Transverse colon (tissue), 4 donors: ENCODE measurements at regions not wholly inside any gene's neighbourhood (a gene's known extent, or its start where the extent isn't known, plus 50 kb on each side); places are given as distances from the start of the nearest gene placed in this dataset.
"Not testable (repeated sequence)": the region's sequence is repeated elsewhere in the genome, so short reads cannot be mapped to it uniquely, and the experiment has no call there.

ENCODE experiments used
- DNase-seq: peaks from one replicate; pipeline ENCODE4 v3.0.0-alpha.2; 2019
- H3K27ac ChIP-seq, 4 donors: fragments of 200-600 bp; sonication (generic); 2 replicates each; pipeline ENCODE4 v1.5.1; 2016 to 2018; ENCODE audit warnings: inconsistent platforms in 4 of 4
- H3K27me3 ChIP-seq: fragments of 200-600 bp; sonication (generic); 2 replicates; pipeline ENCODE4 v1.5.1; 2017; ENCODE audit warnings: inconsistent platforms
- H3K36me3 ChIP-seq, 4 donors: fragments of 200-600 bp; sonication (generic); 2 replicates each; pipeline ENCODE4 v1.5.1; 2017 to 2019; ENCODE audit warnings: inconsistent platforms in 4 of 4
- H3K4me1 ChIP-seq, 4 donors: fragments of 200-600 bp; sonication (generic); 2 replicates each; pipeline ENCODE4 v1.5.1; 2017 to 2020; ENCODE audit warnings: inconsistent platforms in 4 of 4
- H3K4me3 ChIP-seq, 4 donors: fragments of 200-600 bp; sonication (generic); 1 replicate in 1 of 4; 2 replicates in 3 of 4; pipeline versions ENCODE4 v1.5.1 to v1.6.1; 2017 to 2019; ENCODE audit warnings: inconsistent platforms in 4 of 4
- H3K9me3 ChIP-seq, 2 donors: fragments of 200-600 bp; sonication (generic); 2 replicates each; pipeline ENCODE4 v1.5.1; 2017 to 2019; ENCODE audit warnings: inconsistent platforms in 2 of 2
- EP300 ChIP-seq: sonication (generic); formaldehyde crosslinking; IDR thresholded peaks from one replicate; pipeline ENCODE4 v1.6.1; 2017; ENCODE audit warnings: antibody characterized with exemption, low read depth
- POLR2A ChIP-seq: fragments of 450-650 bp; IDR thresholded peaks from one replicate; pipeline ENCODE4 v1.6.1; 2016; ENCODE audit warnings: antibody characterized with exemption, mild to moderate bottlenecking, moderate library complexity
- POLR2AphosphoS5 ChIP-seq, 3 donors: sonication (generic); formaldehyde crosslinking; IDR thresholded peaks; one replicate each; pipeline ENCODE4 v1.6.1; 2016; ENCODE audit warnings: antibody characterized with exemption in 3 of 3
- WGBS, 2 donors: methylation state at CpG; one replicate each; pipeline ENCODE4 v1.1.5; 2018; ENCODE audit warnings: low coverage in 1 of 2; 5-methylcytosine and 5-hydroxymethylcytosine counted together
- in situ Hi-C, 4 donors: fragments of 200-750 bp; cut with MboI; loops; one replicate each; pipeline versions ENCODE4 v1.15.0 to v1.15.1; 2017; ENCODE audit warnings: low sequenced_read_pairs in 3 of 4, low pct_ligation_motif_present in 1 of 4, low pct_unique_long_range_greater_than_20kb in 1 of 4
- intact Hi-C: fragments of 100-400 bp; cut with DNase I; formaldehyde crosslinking; loops from one replicate; pipeline ENCODE4 v1.15.1; 2023; ENCODE audit warnings: low total_unique reads
- TF ChIP-seq, protein P1 (sequence below), 5 experiments: fragments of 200-600 bp in 3 of 5; fragments of 450-650 bp in 2 of 5; sonication (generic) in 3 of 5; IDR thresholded peaks; 1 replicate in 2 of 5; 2 replicates in 3 of 5; pipeline ENCODE4 v1.5.1; 2016 to 2017; ENCODE audit warnings: antibody characterized with exemption in 5 of 5, inconsistent platforms in 3 of 5, mild to moderate bottlenecking in 2 of 5, moderate library complexity in 1 of 5

DNA sequence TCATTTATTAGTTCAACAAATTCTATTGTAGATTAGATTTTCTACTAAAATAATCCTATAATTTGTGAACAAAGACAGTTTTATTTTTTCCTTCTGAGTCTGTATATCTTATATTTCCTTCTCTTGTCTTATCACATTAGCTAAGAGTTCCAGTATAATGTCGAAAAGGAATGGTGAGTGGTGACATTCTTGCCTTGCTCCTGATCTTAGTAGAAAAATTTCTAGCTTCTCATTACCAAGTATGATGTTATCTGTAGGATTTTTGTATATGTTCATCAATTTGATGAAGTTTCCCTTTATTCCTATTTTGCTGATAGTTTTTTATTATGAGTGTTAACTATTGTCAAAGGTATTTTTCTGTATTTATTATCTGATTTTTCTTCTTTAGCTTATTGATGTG lies 756.6 kb upstream of the BCHE start:
- no peaks in the 10 kb centered on the region for H3K36me3 ChIP-seq
- WGBS, 2 donors = 80 to 85% methylated on average over 1 of the region's 1 CpG
- no peak overlapping the region for H3K27ac ChIP-seq
- peaks cover 0 to 4% of the 10 kb centered on the region in 2 donors for H3K9me3 ChIP-seq
- H3K4me3 ChIP-seq = no peak overlapping the region
- TF ChIP-seq POLR2A (no peak), POLR2AphosphoS5 (IDR thresholded peaks at IDR 0.05) (no peak), EP300 (no peak)
- TF ChIP-seq, protein P1, sequence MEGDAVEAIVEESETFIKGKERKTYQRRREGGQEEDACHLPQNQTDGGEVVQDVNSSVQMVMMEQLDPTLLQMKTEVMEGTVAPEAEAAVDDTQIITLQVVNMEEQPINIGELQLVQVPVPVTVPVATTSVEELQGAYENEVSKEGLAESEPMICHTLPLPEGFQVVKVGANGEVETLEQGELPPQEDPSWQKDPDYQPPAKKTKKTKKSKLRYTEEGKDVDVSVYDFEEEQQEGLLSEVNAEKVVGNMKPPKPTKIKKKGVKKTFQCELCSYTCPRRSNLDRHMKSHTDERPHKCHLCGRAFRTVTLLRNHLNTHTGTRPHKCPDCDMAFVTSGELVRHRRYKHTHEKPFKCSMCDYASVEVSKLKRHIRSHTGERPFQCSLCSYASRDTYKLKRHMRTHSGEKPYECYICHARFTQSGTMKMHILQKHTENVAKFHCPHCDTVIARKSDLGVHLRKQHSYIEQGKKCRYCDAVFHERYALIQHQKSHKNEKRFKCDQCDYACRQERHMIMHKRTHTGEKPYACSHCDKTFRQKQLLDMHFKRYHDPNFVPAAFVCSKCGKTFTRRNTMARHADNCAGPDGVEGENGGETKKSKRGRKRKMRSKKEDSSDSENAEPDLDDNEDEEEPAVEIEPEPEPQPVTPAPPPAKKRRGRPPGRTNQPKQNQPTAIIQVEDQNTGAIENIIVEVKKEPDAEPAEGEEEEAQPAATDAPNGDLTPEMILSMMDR (IDR thresholded peaks at IDR 0.05) = no peak
- intact Hi-C loops = no loop called here
- H3K27me3 ChIP-seq = no peaks in the 10 kb centered on the region
- in situ Hi-C loops = no loop called here
- DNase-seq = no peak
- no peaks in the 10 kb centered on the region for H3K4me1 ChIP-seq

DNA sequence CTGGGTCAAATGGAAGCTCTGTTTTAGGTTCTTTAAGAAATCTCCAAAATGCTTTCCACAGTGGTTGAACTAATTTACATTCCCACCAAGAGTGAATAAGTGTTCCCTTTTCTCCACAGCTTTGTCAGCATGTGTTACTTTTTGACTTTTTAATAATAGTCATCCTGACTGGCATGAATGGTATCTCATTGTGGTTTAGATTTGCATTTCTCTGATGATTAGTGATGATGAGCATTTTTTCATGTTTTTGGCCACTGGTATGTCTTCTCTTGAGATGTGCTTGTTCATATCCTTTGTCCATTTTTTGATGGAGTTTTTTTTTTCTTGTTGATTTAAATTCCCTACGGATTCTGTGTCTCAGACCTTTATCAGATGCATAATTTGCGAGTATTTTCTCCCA lies 745.0 kb upstream of the BCHE start:
- in situ Hi-C loops = no loop called here
- no peak for TF ChIP-seq EP300
- no peak for TF ChIP-seq POLR2AphosphoS5 (IDR thresholded peaks at IDR 0.05)
- TF ChIP-seq, protein P1 (IDR thresholded peaks at IDR 0.05) = no peak
- no peak for TF ChIP-seq POLR2A
- H3K4me1 ChIP-seq = no peaks in the 10 kb centered on the region
- 65 to 79% methylated on average over 2 of the region's 2 CpGs for WGBS, 2 donors
- no peak overlapping the region for H3K4me3 ChIP-seq
- H3K36me3 ChIP-seq = no peaks in the 10 kb centered on the region
- H3K9me3 ChIP-seq = no peaks in the 10 kb centered on the region
- DNase-seq = no peak
- no peak overlapping the region for H3K27ac ChIP-seq
- intact Hi-C loops = no loop called here
- H3K27me3 ChIP-seq = no peaks in the 10 kb centered on the region

DNA sequence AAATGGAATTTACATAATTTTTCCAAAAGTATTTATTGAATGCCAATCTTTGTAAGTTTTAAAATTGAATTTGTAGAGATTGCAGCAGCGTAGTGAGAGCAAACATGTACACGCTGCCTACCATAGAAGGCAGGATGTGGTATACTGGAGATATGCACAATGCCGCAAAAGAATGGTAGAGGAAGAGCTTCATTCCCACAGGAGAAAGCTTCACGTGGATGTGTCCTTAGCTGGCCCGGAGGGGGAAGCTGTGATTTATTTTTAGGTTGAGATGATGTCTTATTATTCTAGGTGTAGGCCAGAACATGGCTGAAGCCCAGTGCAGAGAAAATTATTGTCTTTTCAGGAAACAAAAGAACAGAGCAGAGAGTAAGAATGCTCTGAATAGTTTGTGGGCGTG lies 743.3 kb upstream of the BCHE start:
- DNase-seq = no peak
- TF ChIP-seq POLR2AphosphoS5 (IDR thresholded peaks at IDR 0.05) = no peak
- no peak for TF ChIP-seq POLR2A
- TF ChIP-seq, protein P1 (IDR thresholded peaks at IDR 0.05) = no peak
- TF ChIP-seq EP300 = no peak
- no peaks in the 10 kb centered on the region for H3K27me3 ChIP-seq
- H3K36me3 ChIP-seq = no peaks in the 10 kb centered on the region
- no peaks in the 10 kb centered on the region for H3K4me1 ChIP-seq
- no peak overlapping the region for H3K4me3 ChIP-seq
- in situ Hi-C loops (no loop called here), intact Hi-C loops (no loop called here)
- no peaks in the 10 kb centered on the region for H3K9me3 ChIP-seq
- WGBS, 2 donors = 66 to 74% methylated on average over 6 of the region's 6 CpGs
- no peak overlapping the region for H3K27ac ChIP-seq

DNA sequence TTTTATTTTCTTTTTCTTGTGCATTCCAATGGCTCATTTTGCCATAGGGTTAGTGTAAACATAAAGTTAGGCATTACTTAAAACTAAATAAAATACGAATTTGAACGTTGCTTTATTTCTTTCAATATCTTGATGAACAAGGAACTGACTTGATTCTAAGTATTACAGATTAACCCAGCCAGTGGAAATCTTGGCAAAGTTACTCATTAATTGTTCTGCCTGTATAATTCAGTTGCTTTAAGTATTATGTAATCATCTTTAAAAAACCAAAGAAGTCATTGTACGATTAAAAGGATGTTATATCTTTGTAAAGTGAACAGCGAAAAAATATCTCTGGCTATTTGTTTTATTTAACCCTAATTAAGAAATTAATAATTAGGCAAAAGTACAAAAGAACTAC lies 737.9 kb upstream of the BCHE start:
- no peak overlapping the region for H3K27ac ChIP-seq
- 67 to 74% methylated on average over 4 of the region's 4 CpGs for WGBS, 2 donors
- H3K9me3 ChIP-seq = no peaks in the 10 kb centered on the region
- TF ChIP-seq, protein P1 (IDR thresholded peaks at IDR 0.05) = no peak
- TF ChIP-seq POLR2AphosphoS5 (IDR thresholded peaks at IDR 0.05) (no peak), POLR2A (no peak), EP300 (no peak)
- H3K4me3 ChIP-seq = no peak overlapping the region
- no peaks in the 10 kb centered on the region for H3K4me1 ChIP-seq
- no peaks in the 10 kb centered on the region for H3K36me3 ChIP-seq
- intact Hi-C loops = no loop called here
- in situ Hi-C loops = no loop called here
- DNase-seq = no peak
- H3K27me3 ChIP-seq = no peaks in the 10 kb centered on the region

DNA sequence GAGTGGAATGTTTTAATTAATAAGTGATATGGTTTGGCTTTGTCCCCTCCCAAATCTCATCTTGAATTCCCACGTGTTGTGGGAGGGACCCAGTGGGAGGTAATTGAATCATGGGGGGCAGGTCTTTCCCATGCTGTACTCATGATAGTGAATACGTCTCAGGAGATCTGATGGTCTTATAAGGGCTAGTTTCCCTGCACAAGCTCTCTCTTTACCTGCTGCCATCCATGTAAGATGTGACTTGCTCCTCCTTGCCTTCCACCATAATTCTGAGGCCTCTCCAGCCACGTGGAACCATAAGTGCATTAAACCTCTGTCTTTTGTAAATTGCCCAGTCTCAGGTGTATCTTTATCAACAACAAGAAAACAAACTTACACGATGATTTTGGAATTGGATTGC lies 734.5 kb upstream of the BCHE start:
- in situ Hi-C loops, H3K9me3 ChIP-seq, intact Hi-C loops, H3K4me1 ChIP-seq, H3K36me3 ChIP-seq, H3K27ac ChIP-seq, H3K27me3 ChIP-seq, H3K4me3 ChIP-seq, DNase-seq: not testable (repeated sequence)
- WGBS, 2 donors = 51 to 76% methylated on average over 2 to 4 of the region's 4 CpGs
